ENCODE measurements at regions not wholly inside any gene's neighbourhood (a gene's known extent, or its start where the extent isn't known, plus 50 kb on each side); places are given as distances from the start of the nearest gene placed in this dataset.

- intact Hi-C loops (cut with micrococcal nuclease; ENCODE audit: unreplicated experiment) (loop anchor here (10.0 kb wide), 1 partner anchor 1041 kb away; no protein-coding TSS in a partner anchor), in situ Hi-C loops (cut with MboI) (no loop called here)
- WGBS (ENCODE audit: insufficient coverage, insufficient replicate concordance, low lambda C conversion rate, missing lambda C conversion rate): 57% methylated on average over 4 of the region's 4 CpGs
- ChIA-PET SMC1A (ENCODE audit: uncharacterized antibody, unreplicated experiment) (interaction anchor here (0.8 kb wide), 1 partner anchor 571 kb away, joined by 4 read pairs; no protein-coding TSS in a partner anchor), RAD21 (ENCODE audit: unreplicated experiment) (no interaction called here), POLR2A (no interaction called here), CTCF (interaction anchor here (1.0 kb wide), 1 partner anchor 9 kb away, joined by 4 read pairs; no protein-coding TSS in a partner anchor)
- H3K4me2 ChIP-seq (ENCODE audit: control insufficient read depth, insufficient read depth): no peak overlapping the region
- BruUV-seq (replicated peaks): no TSS peak
- no peak overlapping the region for H2AFZ ChIP-seq (ENCODE audit: control insufficient read depth, low read depth, low read length)
- H3K4me3 ChIP-seq: no peak overlapping the region
- H3K9ac ChIP-seq (ENCODE audit: control insufficient read depth, insufficient read depth, low read length): no peak overlapping the region
- H3K27me3 ChIP-seq (replicated peaks in 1 of 2; ENCODE audit: control insufficient read depth in 2 of 2, insufficient read depth in 2 of 2, low read length in 1 of 2): no peaks in the 10 kb centered on the region; a peak in 1 of 4 replicates
- H3K27ac ChIP-seq (ENCODE audit: control insufficient read depth, insufficient read depth): no peak overlapping the region
- ATAC-seq (no peak), FAIRE-seq (no peak), DNase-seq (ENCODE audit: low read depth, low spot score) (no peak)
- no peaks in the 10 kb centered on the region for H3K36me3 ChIP-seq (ENCODE audit: control insufficient read depth in 2 of 2, insufficient read depth in 2 of 2, low read length in 1 of 2)
- no peak for TF ChIP-seq RELA (IDR thresholded peaks at IDR 0.05; ENCODE audit: borderline replicate concordance, partially characterized antibody)
- TF ChIP-seq TCF12 (IDR thresholded peaks at IDR 0.05; ENCODE audit: low read depth, low read length): no peak
- TF ChIP-seq FOXM1 (IDR thresholded peaks at IDR 0.05; ENCODE audit: low read depth, low read length): no peak
- TF ChIP-seq HCFC1 (IDR thresholded peaks at IDR 0.05; ENCODE audit: low read length): no peak
- TF ChIP-seq JUNB (IDR thresholded peaks at IDR 0.05): no peak
- TF ChIP-seq E2F4 (IDR thresholded peaks at IDR 0.05; ENCODE audit: low read depth, low read length): no peak
- TF ChIP-seq, protein P1, sequence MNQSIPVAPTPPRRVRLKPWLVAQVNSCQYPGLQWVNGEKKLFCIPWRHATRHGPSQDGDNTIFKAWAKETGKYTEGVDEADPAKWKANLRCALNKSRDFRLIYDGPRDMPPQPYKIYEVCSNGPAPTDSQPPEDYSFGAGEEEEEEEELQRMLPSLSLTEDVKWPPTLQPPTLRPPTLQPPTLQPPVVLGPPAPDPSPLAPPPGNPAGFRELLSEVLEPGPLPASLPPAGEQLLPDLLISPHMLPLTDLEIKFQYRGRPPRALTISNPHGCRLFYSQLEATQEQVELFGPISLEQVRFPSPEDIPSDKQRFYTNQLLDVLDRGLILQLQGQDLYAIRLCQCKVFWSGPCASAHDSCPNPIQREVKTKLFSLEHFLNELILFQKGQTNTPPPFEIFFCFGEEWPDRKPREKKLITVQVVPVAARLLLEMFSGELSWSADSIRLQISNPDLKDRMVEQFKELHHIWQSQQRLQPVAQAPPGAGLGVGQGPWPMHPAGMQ (IDR thresholded peaks at IDR 0.05; ENCODE audit: borderline replicate concordance): no peak
- TF ChIP-seq TCF3 (IDR thresholded peaks at IDR 0.05; ENCODE audit: borderline replicate concordance, insufficient read depth, low read depth, low read length): no peak
- TF ChIP-seq TARDBP (IDR thresholded peaks at IDR 0.05; ENCODE audit: borderline replicate concordance): no peak
- no peak for TF ChIP-seq SP1 (IDR thresholded peaks at IDR 0.05; ENCODE audit: low read depth, low read length)
- TF ChIP-seq JUND (IDR thresholded peaks at IDR 0.05; ENCODE audit: low read depth, low read length): no peak
- TF ChIP-seq FOXK2 (IDR thresholded peaks at IDR 0.05): no peak
- no peak for TF ChIP-seq NFYB (IDR thresholded peaks at IDR 0.05; ENCODE audit: insufficient read depth, low read depth, low read length)
- TF ChIP-seq, protein P2, sequence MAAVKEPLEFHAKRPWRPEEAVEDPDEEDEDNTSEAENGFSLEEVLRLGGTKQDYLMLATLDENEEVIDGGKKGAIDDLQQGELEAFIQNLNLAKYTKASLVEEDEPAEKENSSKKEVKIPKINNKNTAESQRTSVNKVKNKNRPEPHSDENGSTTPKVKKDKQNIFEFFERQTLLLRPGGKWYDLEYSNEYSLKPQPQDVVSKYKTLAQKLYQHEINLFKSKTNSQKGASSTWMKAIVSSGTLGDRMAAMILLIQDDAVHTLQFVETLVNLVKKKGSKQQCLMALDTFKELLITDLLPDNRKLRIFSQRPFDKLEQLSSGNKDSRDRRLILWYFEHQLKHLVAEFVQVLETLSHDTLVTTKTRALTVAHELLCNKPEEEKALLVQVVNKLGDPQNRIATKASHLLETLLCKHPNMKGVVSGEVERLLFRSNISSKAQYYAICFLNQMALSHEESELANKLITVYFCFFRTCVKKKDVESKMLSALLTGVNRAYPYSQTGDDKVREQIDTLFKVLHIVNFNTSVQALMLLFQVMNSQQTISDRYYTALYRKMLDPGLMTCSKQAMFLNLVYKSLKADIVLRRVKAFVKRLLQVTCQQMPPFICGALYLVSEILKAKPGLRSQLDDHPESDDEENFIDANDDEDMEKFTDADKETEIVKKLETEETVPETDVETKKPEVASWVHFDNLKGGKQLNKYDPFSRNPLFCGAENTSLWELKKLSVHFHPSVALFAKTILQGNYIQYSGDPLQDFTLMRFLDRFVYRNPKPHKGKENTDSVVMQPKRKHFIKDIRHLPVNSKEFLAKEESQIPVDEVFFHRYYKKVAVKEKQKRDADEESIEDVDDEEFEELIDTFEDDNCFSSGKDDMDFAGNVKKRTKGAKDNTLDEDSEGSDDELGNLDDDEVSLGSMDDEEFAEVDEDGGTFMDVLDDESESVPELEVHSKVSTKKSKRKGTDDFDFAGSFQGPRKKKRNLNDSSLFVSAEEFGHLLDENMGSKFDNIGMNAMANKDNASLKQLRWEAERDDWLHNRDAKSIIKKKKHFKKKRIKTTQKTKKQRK (IDR thresholded peaks at IDR 0.05; ENCODE audit: low read depth, low read length): no peak
- TF ChIP-seq IKZF2 (IDR thresholded peaks at IDR 0.05): no peak
- TF ChIP-seq RFX5 (IDR thresholded peaks at IDR 0.05; ENCODE audit: low read depth, low read length): no peak
- TF ChIP-seq PAX8 (IDR thresholded peaks at IDR 0.05): no peak
- TF ChIP-seq, protein P3, sequence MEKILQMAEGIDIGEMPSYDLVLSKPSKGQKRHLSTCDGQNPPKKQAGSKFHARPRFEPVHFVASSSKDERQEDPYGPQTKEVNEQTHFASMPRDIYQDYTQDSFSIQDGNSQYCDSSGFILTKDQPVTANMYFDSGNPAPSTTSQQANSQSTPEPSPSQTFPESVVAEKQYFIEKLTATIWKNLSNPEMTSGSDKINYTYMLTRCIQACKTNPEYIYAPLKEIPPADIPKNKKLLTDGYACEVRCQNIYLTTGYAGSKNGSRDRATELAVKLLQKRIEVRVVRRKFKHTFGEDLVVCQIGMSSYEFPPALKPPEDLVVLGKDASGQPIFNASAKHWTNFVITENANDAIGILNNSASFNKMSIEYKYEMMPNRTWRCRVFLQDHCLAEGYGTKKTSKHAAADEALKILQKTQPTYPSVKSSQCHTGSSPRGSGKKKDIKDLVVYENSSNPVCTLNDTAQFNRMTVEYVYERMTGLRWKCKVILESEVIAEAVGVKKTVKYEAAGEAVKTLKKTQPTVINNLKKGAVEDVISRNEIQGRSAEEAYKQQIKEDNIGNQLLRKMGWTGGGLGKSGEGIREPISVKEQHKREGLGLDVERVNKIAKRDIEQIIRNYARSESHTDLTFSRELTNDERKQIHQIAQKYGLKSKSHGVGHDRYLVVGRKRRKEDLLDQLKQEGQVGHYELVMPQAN (conservative IDR thresholded peaks at IDR 0.05): no peak
- no peak for TF ChIP-seq RBBP5 (conservative IDR thresholded peaks at IDR 0.05)
- no peak for TF ChIP-seq HDAC2 (IDR thresholded peaks at IDR 0.05)
- no peaks in the 10 kb centered on the region for H3K9me3 ChIP-seq (replicated peaks; ENCODE audit: control insufficient read depth, insufficient read depth, low read length)
- no peaks in the 10 kb centered on the region for H3K79me2 ChIP-seq (ENCODE audit: control insufficient read depth, insufficient read depth, low read length)
- no peaks in the 10 kb centered on the region for H4K20me1 ChIP-seq (ENCODE audit: control insufficient read depth, insufficient read depth)
- H3K4me1 ChIP-seq (ENCODE audit: control insufficient read depth, insufficient read depth, low read length): no peaks in the 10 kb centered on the region
These were observed 172.7 kb upstream of the KBTBD8 start for GRCh38 chr3:66825375-66825774.

Data from GM12878 (cell line).